GM23338 (cell line): ENCODE measurements at regions not wholly inside any gene's neighbourhood (a gene's known extent, or its start where the extent isn't known, plus 50 kb on each side); places are given as distances from the start of the nearest gene placed in this dataset.

Experiments used
- ATAC-seq: fragments of 200-7000 bp; cut with Tn5 transposase; 3 replicates; pipeline ENCODE4 v1.9.1; 2020
- DNase-seq: peaks from one replicate; pipeline ENCODE4 v3.0.0-alpha.2; 2015; ENCODE audit warnings: low spot score
- H2AFZ ChIP-seq: fragments of 200-600 bp; sonication (generic); 2 replicates; pipeline ENCODE4 v1.8.0; 2016; ENCODE audit warnings: antibody characterized with exemption, mild to moderate bottlenecking, moderate library complexity
- H3F3A ChIP-seq: fragments of 200-600 bp; sonication (generic); replicated peaks from 2 replicates; pipeline ENCODE4 v1.8.0; 2017; ENCODE audit warnings: antibody characterized with exemption, mixed run types, low read depth
- H3K27ac ChIP-seq: fragments of 200-600 bp; sonication (generic); 2 replicates; pipeline ENCODE4 v1.6.1; 2016; ENCODE audit warnings: low read depth
- H3K27me3 ChIP-seq: fragments of 200-600 bp; sonication (generic); 2 replicates; pipeline ENCODE4 v1.8.0; 2016; ENCODE audit warnings: mild to moderate bottlenecking, mixed run types, moderate library complexity; ENCODE audit not compliant: insufficient read depth
- H3K36me3 ChIP-seq: fragments of 200-600 bp; sonication (generic); 2 replicates; pipeline ENCODE4 v1.8.0; 2016; ENCODE audit warnings: mild to moderate bottlenecking; ENCODE audit not compliant: insufficient read depth
- H3K4me1 ChIP-seq: fragments of 200-600 bp; sonication (generic); 2 replicates; pipeline ENCODE4 v1.8.0; 2016; ENCODE audit warnings: mild to moderate bottlenecking, moderate library complexity; ENCODE audit not compliant: insufficient read depth
- H3K4me2 ChIP-seq: fragments of 200-600 bp; sonication (generic); 2 replicates; pipeline ENCODE4 v1.7.1; 2017; ENCODE audit warnings: mixed run types
- H3K4me3 ChIP-seq: fragments of 200-600 bp; sonication (generic); 2 replicates; pipeline ENCODE4 v1.6.1; 2016; ENCODE audit warnings: mixed run types
- H3K79me2 ChIP-seq: fragments of 200-600 bp; sonication (generic); replicated peaks from 2 replicates; pipeline ENCODE4 v1.8.0; 2017; ENCODE audit warnings: mild to moderate bottlenecking; ENCODE audit not compliant: insufficient read depth
- H3K9me2 ChIP-seq: fragments of 200-600 bp; sonication (generic); 2 replicates; pipeline ENCODE4 v1.8.0; 2017; ENCODE audit not compliant: insufficient read depth
- H4K20me1 ChIP-seq: fragments of 200-600 bp; sonication (generic); replicated peaks from 2 replicates; pipeline ENCODE4 v1.8.0; 2017; ENCODE audit warnings: mild to moderate bottlenecking; ENCODE audit not compliant: insufficient read depth
- H3K27ac Mint-ChIP-seq: 2 replicates; pipeline ENCODE4 v1.8.0; 2020; ENCODE audit warnings: inconsistent platforms, mild to moderate bottlenecking, moderate library complexity, mixed read lengths
- H3K27me3 Mint-ChIP-seq: 3 replicates; pipeline ENCODE4 v1.8.0; 2022; ENCODE audit warnings: low read depth, mild to moderate bottlenecking, moderate library complexity, mixed read lengths, inconsistent platforms; ENCODE audit not compliant: insufficient read depth, poor library complexity
- H3K36me3 Mint-ChIP-seq: 3 replicates; pipeline ENCODE4 v1.8.0; 2021; ENCODE audit warnings: low read depth, mild to moderate bottlenecking, inconsistent platforms, moderate library complexity, mixed read lengths
- H3K4me1 Mint-ChIP-seq: 3 replicates; pipeline ENCODE4 v1.8.0; 2020; ENCODE audit warnings: mild to moderate bottlenecking, inconsistent platforms, mixed read lengths
- H3K4me3 Mint-ChIP-seq: 3 replicates; pipeline ENCODE4 v1.8.0; 2021; ENCODE audit warnings: moderate library complexity, mild to moderate bottlenecking, inconsistent platforms, mixed read lengths
- H3K9me3 Mint-ChIP-seq: 3 replicates; pipeline ENCODE4 v1.8.0; 2020; ENCODE audit warnings: moderate library complexity, mild to moderate bottlenecking, inconsistent platforms, mixed read lengths
- CREB1 ChIP-seq: fragments of 250-450 bp; sonication (Bioruptor Pico); IDR thresholded peaks from 2 replicates; pipeline ENCODE4 v1.5.0; 2020; ENCODE audit warnings: low read depth, mild to moderate bottlenecking, moderate library complexity
- EZH2 ChIP-seq: fragments of 200-600 bp; sonication (generic); IDR thresholded peaks from one replicate; pipeline ENCODE4 v1.8.0; 2017; ENCODE audit warnings: antibody characterized with exemption, mild to moderate bottlenecking, low read depth; ENCODE audit not compliant: unreplicated experiment
- EZH2phosphoT487 ChIP-seq: fragments of 200-600 bp; sonication (generic); IDR thresholded peaks from one replicate; pipeline ENCODE4 v1.8.1; 2018; ENCODE audit warnings: antibody characterized with exemption; ENCODE audit not compliant: unreplicated experiment
- JUNB ChIP-seq: IDR thresholded peaks from one replicate; pipeline ENCODE4 v1.6.1; 2016; ENCODE audit warnings: antibody characterized with exemption; ENCODE audit not compliant: unreplicated experiment
- NANOG ChIP-seq: IDR thresholded peaks from 2 replicates; pipeline ENCODE4 v1.6.1; 2016; ENCODE audit warnings: antibody characterized with exemption, borderline replicate concordance
- POLR2AphosphoS5 ChIP-seq: IDR thresholded peaks from 2 replicates; pipeline ENCODE4 v1.6.1; 2016; ENCODE audit warnings: antibody characterized with exemption, low read depth
- STAT1 ChIP-seq: IDR thresholded peaks from one replicate; pipeline ENCODE4 v1.6.1; 2016; ENCODE audit warnings: antibody characterized with exemption; ENCODE audit not compliant: unreplicated experiment
- ZNF114 ChIP-seq: fragments of 250-450 bp; sonication (Bioruptor Pico); IDR thresholded peaks from 2 replicates; pipeline ENCODE4 v1.5.0; 2020; ENCODE audit warnings: mild to moderate bottlenecking, moderate library complexity
- ZNF331 ChIP-seq: fragments of 250-450 bp; sonication (Bioruptor Pico); IDR thresholded peaks from 2 replicates; pipeline ENCODE4 v1.5.0; 2020; ENCODE audit warnings: low read depth, mild to moderate bottlenecking, moderate library complexity
- TF ChIP-seq, protein P1 (sequence below): IDR thresholded peaks from one replicate; pipeline ENCODE4 v1.6.1; 2018; ENCODE audit warnings: antibody characterized with exemption; ENCODE audit not compliant: unreplicated experiment
- TF ChIP-seq, protein P2 (sequence below), 2 experiments: fragments of 200-600 bp in 1 of 2; sonication (generic) in 1 of 2; conservative IDR thresholded peaks; 2 replicates each; pipeline versions ENCODE4 v1.5.1 to v1.6.1; 2016 to 2017; ENCODE audit warnings: antibody characterized with exemption in 2 of 2, low read depth in 2 of 2, mild to moderate bottlenecking in 2 of 2, moderate library complexity in 1 of 2
- TF ChIP-seq, protein P3 (sequence below): IDR thresholded peaks from 2 replicates; pipeline ENCODE4 v1.6.1; 2016; ENCODE audit warnings: antibody characterized with exemption
- TF ChIP-seq, protein P4 (sequence below): fragments of 250-450 bp; sonication (Bioruptor Pico); IDR thresholded peaks from 2 replicates; pipeline ENCODE4 v1.5.0; 2020; ENCODE audit warnings: mild to moderate bottlenecking, moderate library complexity

DNA sequence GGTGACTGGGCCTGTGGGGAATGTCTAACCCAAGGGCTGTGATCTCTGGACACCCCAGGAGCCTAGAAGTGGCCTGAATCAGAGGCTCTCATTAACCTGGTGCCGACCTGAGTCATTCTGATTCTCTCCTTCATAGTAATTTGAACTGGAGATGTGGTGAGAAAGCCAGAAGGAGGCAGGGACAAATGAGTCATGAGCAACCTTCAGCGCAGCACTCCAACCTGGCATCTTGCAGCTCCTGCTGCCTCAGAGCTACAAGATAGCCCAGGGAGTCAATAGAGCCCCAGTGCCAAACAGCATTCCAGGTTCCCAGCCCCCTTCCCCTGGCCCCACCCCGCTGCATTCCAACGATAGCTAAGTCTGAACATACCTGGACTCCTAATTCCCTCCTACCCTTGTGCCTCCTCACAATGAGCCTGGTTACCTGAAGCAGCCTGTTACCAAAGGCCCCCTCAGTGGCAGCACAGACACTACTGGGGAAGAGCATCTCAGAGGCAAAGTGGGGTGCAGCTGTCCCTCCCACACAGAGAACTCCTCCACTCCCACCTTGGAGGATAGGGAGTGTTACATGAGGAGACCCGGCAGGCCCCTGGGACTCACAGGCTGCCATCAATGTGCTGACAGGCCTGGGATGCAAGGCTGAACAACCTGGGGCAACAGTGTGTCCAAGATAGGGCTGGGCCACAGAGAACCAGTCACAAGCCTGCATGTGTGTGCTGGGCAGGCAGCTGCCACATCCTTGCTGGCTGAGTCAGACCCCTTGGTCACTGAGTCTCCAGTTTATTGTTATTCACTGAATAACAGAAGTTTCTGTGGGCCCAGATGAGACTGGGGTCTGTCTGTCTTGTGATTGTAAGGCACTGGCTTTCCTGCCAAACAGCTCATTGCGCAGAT, 76.8 kb upstream of the LEP start:
- H3K27me3 ChIP-seq: peaks cover 78% of the 10 kb centered on the region
- H3K4me1 Mint-ChIP-seq: peaks cover 30% of the 10 kb centered on the region
- no peaks in the 10 kb centered on the region; the same call in 2 of the 3 replicates for H3K9me3 Mint-ChIP-seq
- H3K4me3 Mint-ChIP-seq: no peak overlapping the region; the same call in 2 of the 3 replicates
- H3K27ac ChIP-seq: no peak overlapping the region
- TF ChIP-seq ZNF114 (no peak), ZNF331 (no peak), EZH2phosphoT487 (no peak), JUNB (no peak), EZH2 (no peak), CREB1 (CRISPR knock-in tag) (no peak), NANOG (no peak), STAT1 (no peak), POLR2AphosphoS5 (no peak)
- TF ChIP-seq, protein P1, sequence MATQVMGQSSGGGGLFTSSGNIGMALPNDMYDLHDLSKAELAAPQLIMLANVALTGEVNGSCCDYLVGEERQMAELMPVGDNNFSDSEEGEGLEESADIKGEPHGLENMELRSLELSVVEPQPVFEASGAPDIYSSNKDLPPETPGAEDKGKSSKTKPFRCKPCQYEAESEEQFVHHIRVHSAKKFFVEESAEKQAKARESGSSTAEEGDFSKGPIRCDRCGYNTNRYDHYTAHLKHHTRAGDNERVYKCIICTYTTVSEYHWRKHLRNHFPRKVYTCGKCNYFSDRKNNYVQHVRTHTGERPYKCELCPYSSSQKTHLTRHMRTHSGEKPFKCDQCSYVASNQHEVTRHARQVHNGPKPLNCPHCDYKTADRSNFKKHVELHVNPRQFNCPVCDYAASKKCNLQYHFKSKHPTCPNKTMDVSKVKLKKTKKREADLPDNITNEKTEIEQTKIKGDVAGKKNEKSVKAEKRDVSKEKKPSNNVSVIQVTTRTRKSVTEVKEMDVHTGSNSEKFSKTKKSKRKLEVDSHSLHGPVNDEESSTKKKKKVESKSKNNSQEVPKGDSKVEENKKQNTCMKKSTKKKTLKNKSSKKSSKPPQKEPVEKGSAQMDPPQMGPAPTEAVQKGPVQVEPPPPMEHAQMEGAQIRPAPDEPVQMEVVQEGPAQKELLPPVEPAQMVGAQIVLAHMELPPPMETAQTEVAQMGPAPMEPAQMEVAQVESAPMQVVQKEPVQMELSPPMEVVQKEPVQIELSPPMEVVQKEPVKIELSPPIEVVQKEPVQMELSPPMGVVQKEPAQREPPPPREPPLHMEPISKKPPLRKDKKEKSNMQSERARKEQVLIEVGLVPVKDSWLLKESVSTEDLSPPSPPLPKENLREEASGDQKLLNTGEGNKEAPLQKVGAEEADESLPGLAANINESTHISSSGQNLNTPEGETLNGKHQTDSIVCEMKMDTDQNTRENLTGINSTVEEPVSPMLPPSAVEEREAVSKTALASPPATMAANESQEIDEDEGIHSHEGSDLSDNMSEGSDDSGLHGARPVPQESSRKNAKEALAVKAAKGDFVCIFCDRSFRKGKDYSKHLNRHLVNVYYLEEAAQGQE: no peak
- TF ChIP-seq, protein P2, sequence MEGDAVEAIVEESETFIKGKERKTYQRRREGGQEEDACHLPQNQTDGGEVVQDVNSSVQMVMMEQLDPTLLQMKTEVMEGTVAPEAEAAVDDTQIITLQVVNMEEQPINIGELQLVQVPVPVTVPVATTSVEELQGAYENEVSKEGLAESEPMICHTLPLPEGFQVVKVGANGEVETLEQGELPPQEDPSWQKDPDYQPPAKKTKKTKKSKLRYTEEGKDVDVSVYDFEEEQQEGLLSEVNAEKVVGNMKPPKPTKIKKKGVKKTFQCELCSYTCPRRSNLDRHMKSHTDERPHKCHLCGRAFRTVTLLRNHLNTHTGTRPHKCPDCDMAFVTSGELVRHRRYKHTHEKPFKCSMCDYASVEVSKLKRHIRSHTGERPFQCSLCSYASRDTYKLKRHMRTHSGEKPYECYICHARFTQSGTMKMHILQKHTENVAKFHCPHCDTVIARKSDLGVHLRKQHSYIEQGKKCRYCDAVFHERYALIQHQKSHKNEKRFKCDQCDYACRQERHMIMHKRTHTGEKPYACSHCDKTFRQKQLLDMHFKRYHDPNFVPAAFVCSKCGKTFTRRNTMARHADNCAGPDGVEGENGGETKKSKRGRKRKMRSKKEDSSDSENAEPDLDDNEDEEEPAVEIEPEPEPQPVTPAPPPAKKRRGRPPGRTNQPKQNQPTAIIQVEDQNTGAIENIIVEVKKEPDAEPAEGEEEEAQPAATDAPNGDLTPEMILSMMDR (conservative IDR thresholded peaks at IDR 0.05; ENCODE audit: low read depth in 2 of 2): no peak
- TF ChIP-seq, protein P3, sequence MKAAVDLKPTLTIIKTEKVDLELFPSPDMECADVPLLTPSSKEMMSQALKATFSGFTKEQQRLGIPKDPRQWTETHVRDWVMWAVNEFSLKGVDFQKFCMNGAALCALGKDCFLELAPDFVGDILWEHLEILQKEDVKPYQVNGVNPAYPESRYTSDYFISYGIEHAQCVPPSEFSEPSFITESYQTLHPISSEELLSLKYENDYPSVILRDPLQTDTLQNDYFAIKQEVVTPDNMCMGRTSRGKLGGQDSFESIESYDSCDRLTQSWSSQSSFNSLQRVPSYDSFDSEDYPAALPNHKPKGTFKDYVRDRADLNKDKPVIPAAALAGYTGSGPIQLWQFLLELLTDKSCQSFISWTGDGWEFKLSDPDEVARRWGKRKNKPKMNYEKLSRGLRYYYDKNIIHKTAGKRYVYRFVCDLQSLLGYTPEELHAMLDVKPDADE: no peak
- TF ChIP-seq, protein P4, sequence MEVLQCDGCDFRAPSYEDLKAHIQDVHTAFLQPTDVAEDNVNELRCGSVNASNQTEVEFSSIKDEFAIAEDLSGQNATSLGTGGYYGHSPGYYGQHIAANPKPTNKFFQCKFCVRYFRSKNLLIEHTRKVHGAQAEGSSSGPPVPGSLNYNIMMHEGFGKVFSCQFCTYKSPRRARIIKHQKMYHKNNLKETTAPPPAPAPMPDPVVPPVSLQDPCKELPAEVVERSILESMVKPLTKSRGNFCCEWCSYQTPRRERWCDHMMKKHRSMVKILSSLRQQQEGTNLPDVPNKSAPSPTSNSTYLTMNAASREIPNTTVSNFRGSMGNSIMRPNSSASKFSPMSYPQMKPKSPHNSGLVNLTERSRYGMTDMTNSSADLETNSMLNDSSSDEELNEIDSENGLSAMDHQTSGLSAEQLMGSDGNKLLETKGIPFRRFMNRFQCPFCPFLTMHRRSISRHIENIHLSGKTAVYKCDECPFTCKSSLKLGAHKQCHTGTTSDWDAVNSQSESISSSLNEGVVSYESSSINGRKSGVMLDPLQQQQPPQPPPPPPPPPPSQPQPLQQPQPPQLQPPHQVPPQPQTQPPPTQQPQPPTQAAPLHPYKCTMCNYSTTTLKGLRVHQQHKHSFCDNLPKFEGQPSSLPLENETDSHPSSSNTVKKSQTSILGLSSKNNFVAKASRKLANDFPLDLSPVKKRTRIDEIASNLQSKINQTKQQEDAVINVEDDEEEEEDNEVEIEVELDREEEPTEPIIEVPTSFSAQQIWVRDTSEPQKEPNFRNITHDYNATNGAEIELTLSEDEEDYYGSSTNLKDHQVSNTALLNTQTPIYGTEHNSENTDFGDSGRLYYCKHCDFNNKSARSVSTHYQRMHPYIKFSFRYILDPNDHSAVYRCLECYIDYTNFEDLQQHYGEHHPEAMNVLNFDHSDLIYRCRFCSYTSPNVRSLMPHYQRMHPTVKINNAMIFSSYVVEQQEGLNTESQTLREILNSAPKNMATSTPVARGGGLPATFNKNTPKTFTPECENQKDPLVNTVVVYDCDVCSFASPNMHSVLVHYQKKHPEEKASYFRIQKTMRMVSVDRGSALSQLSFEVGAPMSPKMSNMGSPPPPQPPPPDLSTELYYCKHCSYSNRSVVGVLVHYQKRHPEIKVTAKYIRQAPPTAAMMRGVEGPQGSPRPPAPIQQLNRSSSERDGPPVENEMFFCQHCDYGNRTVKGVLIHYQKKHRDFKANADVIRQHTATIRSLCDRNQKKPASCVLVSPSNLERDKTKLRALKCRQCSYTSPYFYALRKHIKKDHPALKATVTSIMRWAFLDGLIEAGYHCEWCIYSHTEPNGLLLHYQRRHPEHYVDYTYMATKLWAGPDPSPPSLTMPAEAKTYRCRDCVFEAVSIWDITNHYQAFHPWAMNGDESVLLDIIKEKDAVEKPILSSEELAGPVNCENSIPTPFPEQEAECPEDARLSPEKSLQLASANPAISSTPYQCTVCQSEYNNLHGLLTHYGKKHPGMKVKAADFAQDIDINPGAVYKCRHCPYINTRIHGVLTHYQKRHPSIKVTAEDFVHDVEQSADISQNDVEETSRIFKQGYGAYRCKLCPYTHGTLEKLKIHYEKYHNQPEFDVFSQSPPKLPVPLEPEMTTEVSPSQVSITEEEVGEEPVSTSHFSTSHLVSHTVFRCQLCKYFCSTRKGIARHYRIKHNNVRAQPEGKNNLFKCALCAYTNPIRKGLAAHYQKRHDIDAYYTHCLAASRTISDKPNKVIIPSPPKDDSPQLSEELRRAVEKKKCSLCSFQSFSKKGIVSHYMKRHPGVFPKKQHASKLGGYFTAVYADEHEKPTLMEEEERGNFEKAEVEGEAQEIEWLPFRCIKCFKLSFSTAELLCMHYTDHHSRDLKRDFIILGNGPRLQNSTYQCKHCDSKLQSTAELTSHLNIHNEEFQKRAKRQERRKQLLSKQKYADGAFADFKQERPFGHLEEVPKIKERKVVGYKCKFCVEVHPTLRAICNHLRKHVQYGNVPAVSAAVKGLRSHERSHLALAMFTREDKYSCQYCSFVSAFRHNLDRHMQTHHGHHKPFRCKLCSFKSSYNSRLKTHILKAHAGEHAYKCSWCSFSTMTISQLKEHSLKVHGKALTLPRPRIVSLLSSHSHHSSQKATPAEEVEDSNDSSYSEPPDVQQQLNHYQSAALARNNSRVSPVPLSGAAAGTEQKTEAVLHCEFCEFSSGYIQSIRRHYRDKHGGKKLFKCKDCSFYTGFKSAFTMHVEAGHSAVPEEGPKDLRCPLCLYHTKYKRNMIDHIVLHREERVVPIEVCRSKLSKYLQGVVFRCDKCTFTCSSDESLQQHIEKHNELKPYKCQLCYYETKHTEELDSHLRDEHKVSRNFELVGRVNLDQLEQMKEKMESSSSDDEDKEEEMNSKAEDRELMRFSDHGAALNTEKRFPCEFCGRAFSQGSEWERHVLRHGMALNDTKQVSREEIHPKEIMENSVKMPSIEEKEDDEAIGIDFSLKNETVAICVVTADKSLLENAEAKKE (CRISPR knock-in tag): no peak
- ATAC-seq (peak; percentile 8), DNase-seq (peak; percentile 73)
- H3K4me2 ChIP-seq: peak overlapping the region; percentile 67
- no peak overlapping the region for H2AFZ ChIP-seq
- peaks cover 56% of the 10 kb centered on the region for H3K27me3 Mint-ChIP-seq
- H3K27ac Mint-ChIP-seq: no peak overlapping the region
- peaks cover 11% of the 10 kb centered on the region for H3K4me1 ChIP-seq
- H3K9me2 ChIP-seq: peaks cover 4% of the 10 kb centered on the region; the same call in 1 of the 2 replicates
- no peaks in the 10 kb centered on the region for H3K79me2 ChIP-seq
- no peaks in the 10 kb centered on the region for H4K20me1 ChIP-seq
- peaks cover 4% of the 10 kb centered on the region; the same call in 1 of the 2 replicates for H3F3A ChIP-seq
- H3K4me3 ChIP-seq: 0 out of 2 replicates have a peak overlapping the region, but pooled peaks have one; percentile 30
- no peaks in the 10 kb centered on the region for H3K36me3 ChIP-seq
- H3K36me3 Mint-ChIP-seq: no peaks in the 10 kb centered on the region; the same call in 2 of the 3 replicates
